Right cardiac atrium (tissue), 5 donors: ENCODE measurements at regions not wholly inside any gene's neighbourhood (a gene's known extent, or its start where the extent isn't known, plus 50 kb on each side); places are given as distances from the start of the nearest gene placed in this dataset.
"Not testable (repeated sequence)": the region's sequence is repeated elsewhere in the genome, so short reads cannot be mapped to it uniquely, and the experiment has no call there.

Experiments used
- ATAC-seq, 2 donors: fragments of 200-7000 bp; cut with Tn5 transposase; one replicate each; pipeline versions ENCODE4 v1.8.0 to v1.9.1; 2020; ENCODE audit warnings: moderate library complexity in 2 of 2, mild to moderate bottlenecking in 1 of 2
- DNase-seq, 3 donors: peaks; one replicate each; pipeline ENCODE4 v3.0.0-alpha.2; 2020
- H3K27ac ChIP-seq: one replicate; pipeline ENCODE4 v1.5.1; 2013; ENCODE audit warnings: mild to moderate bottlenecking, low read length, control low read depth, moderate library complexity
- H3K27me3 ChIP-seq: one replicate; pipeline ENCODE4 v1.6.1; 2013; ENCODE audit not compliant: control insufficient read depth, insufficient read depth
- H3K4me1 ChIP-seq: one replicate; pipeline ENCODE4 v1.6.1; 2013; ENCODE audit warnings: low read length; ENCODE audit not compliant: control insufficient read depth, insufficient read depth
- H3K4me3 ChIP-seq: one replicate; pipeline ENCODE4 v1.5.1; 2013; ENCODE audit warnings: low read length, control low read depth
- H3K9me3 ChIP-seq: one replicate; pipeline ENCODE4 v1.6.1; 2013; ENCODE audit warnings: low read length; ENCODE audit not compliant: control insufficient read depth
- WGBS: extraction: QIAGEN DNeasy Blood & Tissue Kit; methylation state at CpG from one replicate; pipeline ENCODE4 v1.1.7; 2013; 5-methylcytosine and 5-hydroxymethylcytosine counted together
- intact Hi-C, 4 donors: fragments of 100-400 bp; cut with DNase I; formaldehyde crosslinking; loops; one replicate each; pipeline versions ENCODE4 v1.11.0 to v1.14.0; 2022 to 2023
- donor health status: healthy with polysubstance abuse.
- donor health status: DM: no; HTN: yes; CAD: no.
- donor health status: DM: no; HTN: no; CAD: no.
- donor health status: DM: no; HTN: yes; CAD: no; lungs with severe emphysema.
- donor health status: DM: yes; HTN: yes; CAD: no.

GRCh38 chr5:98214240-98215051, 559.0 kb upstream of the RGMB start:
- 66% methylated on average over 7 of the region's 7 CpGs for WGBS
- Histone ChIP-seq H3K9me3 (no peaks in the 10 kb centered on the region), H3K4me1 (no peaks in the 10 kb centered on the region), H3K27ac (no peak overlapping the region), H3K4me3 (no peak overlapping the region), H3K27me3 (no peaks in the 10 kb centered on the region)
- DNase-seq (no peak), ATAC-seq (no peak)
- intact Hi-C loops = no loop called here

- intact Hi-C loops = no loop called here
- no peaks in the 10 kb centered on the region for H3K9me3 ChIP-seq
- no peaks in the 10 kb centered on the region for H3K27me3 ChIP-seq
- H3K4me1 ChIP-seq = no peaks in the 10 kb centered on the region
- ATAC-seq = no peak
- no peak overlapping the region for H3K4me3 ChIP-seq
- 71% methylated on average over 1 of the region's 1 CpG for WGBS
- DNase-seq = no peak
- no peak overlapping the region for H3K27ac ChIP-seq
These were observed 556.3 kb upstream of the RGMB start for GRCh38 chr5:98217138-98217537.

GRCh38 chr5:98218838-98219237, 554.6 kb upstream of the RGMB start:
- Histone ChIP-seq H3K27me3 (no peaks in the 10 kb centered on the region), H3K4me3 (no peak overlapping the region), H3K27ac (no peak overlapping the region), H3K4me1 (no peaks in the 10 kb centered on the region), H3K9me3 (no peaks in the 10 kb centered on the region)
- DNase-seq (no peak), ATAC-seq (no peak)
- 66% methylated on average over 2 of the region's 2 CpGs for WGBS
- intact Hi-C loops = no loop called here

GRCh38 chr5:98227489-98227888, 546.0 kb upstream of the RGMB start:
- ATAC-seq (no peak), DNase-seq (no peak)
- intact Hi-C loops = no loop called here
- H3K4me3 ChIP-seq = no peak overlapping the region
- H3K4me1 ChIP-seq = no peaks in the 10 kb centered on the region
- no peak overlapping the region for H3K27ac ChIP-seq
- no peaks in the 10 kb centered on the region for H3K27me3 ChIP-seq
- no peaks in the 10 kb centered on the region for H3K9me3 ChIP-seq

GRCh38 chr5:98231089-98231488, 542.4 kb upstream of the RGMB start:
- no peaks in the 10 kb centered on the region for H3K4me1 ChIP-seq
- no peak overlapping the region for H3K4me3 ChIP-seq
- no peaks in the 10 kb centered on the region for H3K27me3 ChIP-seq
- intact Hi-C loops = no loop called here
- H3K9me3 ChIP-seq = no peaks in the 10 kb centered on the region
- DNase-seq = no peak
- WGBS = 86% methylated on average over 4 of the region's 4 CpGs
- ATAC-seq = no peak
- no peak overlapping the region for H3K27ac ChIP-seq

- 89% methylated on average over 5 of the region's 5 CpGs for WGBS
- intact Hi-C loops, H3K27me3 ChIP-seq, H3K9me3 ChIP-seq, H3K4me3 ChIP-seq, ATAC-seq, H3K27ac ChIP-seq, H3K4me1 ChIP-seq, DNase-seq: not testable (repeated sequence)
These were observed 535.7 kb upstream of the RGMB start for GRCh38 chr5:98237794-98238193.

GRCh38 chr5:98243972-98244371, 529.5 kb upstream of the RGMB start:
- Histone ChIP-seq H3K27me3 (no peaks in the 10 kb centered on the region), H3K4me1 (no peaks in the 10 kb centered on the region), H3K9me3 (no peaks in the 10 kb centered on the region), H3K4me3 (no peak overlapping the region), H3K27ac (no peak overlapping the region)
- 60% methylated on average over 1 of the region's 1 CpG for WGBS
- no peak for DNase-seq
- intact Hi-C loops = no loop called here
- no peak for ATAC-seq

- Histone ChIP-seq H3K27ac (no peak overlapping the region), H3K4me1 (no peaks in the 10 kb centered on the region), H3K9me3 (no peaks in the 10 kb centered on the region), H3K27me3 (no peaks in the 10 kb centered on the region), H3K4me3 (no peak overlapping the region)
- intact Hi-C loops = no loop called here
- WGBS = 62% methylated on average over 2 of the region's 2 CpGs
- no peak for DNase-seq
- no peak for ATAC-seq
These were observed 524.5 kb upstream of the RGMB start for GRCh38 chr5:98248949-98249348.

GRCh38 chr5:98258939-98259338, 514.5 kb upstream of the RGMB start:
- Histone ChIP-seq H3K4me3 (no peak overlapping the region), H3K9me3 (no peaks in the 10 kb centered on the region), H3K4me1 (no peaks in the 10 kb centered on the region), H3K27me3 (no peaks in the 10 kb centered on the region), H3K27ac (no peak overlapping the region)
- WGBS = 72% methylated on average over 3 of the region's 3 CpGs
- no peak for DNase-seq
- intact Hi-C loops = no loop called here
- ATAC-seq = no peak

GRCh38 chr5:98259595-98259994, 513.9 kb upstream of the RGMB start:
- no peak for DNase-seq
- Histone ChIP-seq H3K4me3 (no peak overlapping the region), H3K4me1 (no peaks in the 10 kb centered on the region), H3K27ac (no peak overlapping the region), H3K9me3 (no peaks in the 10 kb centered on the region), H3K27me3 (no peaks in the 10 kb centered on the region)
- intact Hi-C loops = no loop called here
- 82% methylated on average over 3 of the region's 3 CpGs for WGBS
- ATAC-seq = no peak

- ATAC-seq = no peak
- 85% methylated on average over 2 of the region's 2 CpGs for WGBS
- no peak for DNase-seq
- no peaks in the 10 kb centered on the region for H3K27me3 ChIP-seq
- H3K4me3 ChIP-seq = no peak overlapping the region
- no peaks in the 10 kb centered on the region for H3K4me1 ChIP-seq
- intact Hi-C loops = no loop called here
- no peak overlapping the region for H3K27ac ChIP-seq
- H3K9me3 ChIP-seq = no peaks in the 10 kb centered on the region
These were observed 510.4 kb upstream of the RGMB start for GRCh38 chr5:98263084-98263483.
